ENCODE measurements at regions not wholly inside any gene's neighbourhood (a gene's known extent, or its start where the extent isn't known, plus 50 kb on each side); places are given as distances from the start of the nearest gene placed in this dataset.

DNA sequence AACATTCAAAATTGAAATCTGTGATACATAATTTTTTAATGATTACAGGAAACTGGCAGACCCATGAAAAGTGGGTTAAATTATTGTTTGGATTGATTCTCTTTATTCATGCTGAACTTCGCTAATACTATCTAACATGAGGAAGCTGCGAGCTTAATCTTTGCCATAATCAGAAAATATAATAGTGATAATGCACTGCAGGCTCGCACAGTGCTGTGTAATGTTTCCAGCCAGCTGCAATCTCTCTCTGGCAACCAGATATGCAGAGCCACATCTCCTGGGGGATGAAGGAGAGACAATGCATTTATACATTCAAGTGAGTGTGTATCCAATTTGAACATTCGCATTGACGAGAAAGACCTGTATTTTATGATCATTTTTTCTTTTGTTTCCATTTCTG, 669.7 kb upstream of the RGMB start:
- ATAC-seq = no peak
- TF ChIP-seq TCF4 (CRISPR knock-in tag; IDR thresholded peaks at IDR 0.05; ENCODE audit: borderline replicate concordance) (peak; percentile 86; the same call in 1 of the 2 replicates), PPARA (CRISPR knock-in tag; IDR thresholded peaks at IDR 0.05; ENCODE audit: borderline replicate concordance) (no peak)

DNA sequence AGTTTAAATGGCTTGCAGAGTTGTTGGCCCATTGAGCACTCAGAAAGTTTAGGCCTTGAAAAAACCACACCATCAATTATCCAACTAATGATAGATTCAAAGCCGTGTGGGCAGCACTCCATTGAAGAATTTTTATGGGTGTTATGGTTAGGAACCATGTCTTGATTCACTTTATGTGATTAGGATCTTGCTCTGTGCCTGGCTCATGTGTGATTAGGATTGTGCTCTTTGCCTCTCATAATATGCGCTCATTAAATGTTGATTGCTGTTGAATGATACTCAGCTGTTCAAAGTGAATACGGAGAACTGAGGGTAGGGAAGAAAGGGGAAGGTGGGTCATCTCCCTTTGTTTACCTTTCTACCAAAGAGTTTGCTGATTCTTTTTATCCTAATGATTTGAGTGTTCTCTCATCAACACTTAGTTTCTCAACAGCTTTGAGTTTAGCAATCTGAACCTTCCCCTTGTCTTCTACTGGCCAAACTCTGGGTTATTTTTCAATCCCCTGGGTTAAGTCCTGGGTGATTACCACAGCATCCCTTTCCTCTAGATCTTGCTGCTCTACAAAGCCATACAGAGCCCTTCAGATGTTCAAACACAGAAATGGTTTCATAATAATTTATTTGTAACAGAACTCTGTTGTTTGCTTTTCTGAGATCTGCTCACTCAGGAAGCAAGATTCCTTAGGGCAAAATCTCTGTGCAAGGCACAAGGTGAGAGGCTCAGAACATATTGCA, 668.8 kb upstream of the RGMB start:
- TF ChIP-seq ARNTL (CRISPR knock-in tag; IDR thresholded peaks at IDR 0.05; ENCODE audit: borderline replicate concordance, low read depth) (no peak), ZFP3 (CRISPR knock-in tag; IDR thresholded peaks at IDR 0.05) (no peak), TOX (CRISPR knock-in tag; IDR thresholded peaks at IDR 0.05; ENCODE audit: borderline replicate concordance) (no peak), TCF4 (CRISPR knock-in tag; IDR thresholded peaks at IDR 0.05; ENCODE audit: borderline replicate concordance) (no peak), ESRRG (CRISPR knock-in tag; IDR thresholded peaks at IDR 0.05) (no peak), ZFP30 (CRISPR knock-in tag; IDR thresholded peaks at IDR 0.05) (no peak), RARB (CRISPR knock-in tag; IDR thresholded peaks at IDR 0.05) (no peak)
- TF ChIP-seq, protein P1, sequence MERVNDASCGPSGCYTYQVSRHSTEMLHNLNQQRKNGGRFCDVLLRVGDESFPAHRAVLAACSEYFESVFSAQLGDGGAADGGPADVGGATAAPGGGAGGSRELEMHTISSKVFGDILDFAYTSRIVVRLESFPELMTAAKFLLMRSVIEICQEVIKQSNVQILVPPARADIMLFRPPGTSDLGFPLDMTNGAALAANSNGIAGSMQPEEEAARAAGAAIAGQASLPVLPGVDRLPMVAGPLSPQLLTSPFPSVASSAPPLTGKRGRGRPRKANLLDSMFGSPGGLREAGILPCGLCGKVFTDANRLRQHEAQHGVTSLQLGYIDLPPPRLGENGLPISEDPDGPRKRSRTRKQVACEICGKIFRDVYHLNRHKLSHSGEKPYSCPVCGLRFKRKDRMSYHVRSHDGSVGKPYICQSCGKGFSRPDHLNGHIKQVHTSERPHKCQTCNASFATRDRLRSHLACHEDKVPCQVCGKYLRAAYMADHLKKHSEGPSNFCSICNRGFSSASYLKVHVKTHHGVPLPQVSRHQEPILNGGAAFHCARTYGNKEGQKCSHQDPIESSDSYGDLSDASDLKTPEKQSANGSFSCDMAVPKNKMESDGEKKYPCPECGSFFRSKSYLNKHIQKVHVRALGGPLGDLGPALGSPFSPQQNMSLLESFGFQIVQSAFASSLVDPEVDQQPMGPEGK (CRISPR knock-in tag; IDR thresholded peaks at IDR 0.05; ENCODE audit: borderline replicate concordance) = no peak
- ATAC-seq = no peak

DNA sequence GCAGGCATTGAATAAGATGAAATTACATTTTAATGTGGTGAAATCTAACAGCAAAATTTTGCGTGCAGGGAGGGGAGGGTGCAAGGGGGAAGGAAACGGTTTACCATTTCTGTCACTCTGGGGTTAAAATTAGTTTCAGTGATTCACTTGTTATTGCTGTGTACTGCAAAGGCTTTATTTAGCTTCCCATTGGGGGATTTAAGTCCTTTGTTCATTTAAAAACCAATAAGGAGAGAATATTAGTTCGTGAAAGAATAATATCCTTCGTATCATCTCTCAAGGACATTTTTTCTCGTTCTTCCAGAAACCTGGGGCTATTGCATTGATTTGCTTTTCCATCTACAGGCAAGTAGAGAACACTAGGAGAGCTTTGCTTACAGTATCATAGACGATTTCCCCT, 667.8 kb upstream of the RGMB start:
- TF ChIP-seq, protein P1 (CRISPR knock-in tag; IDR thresholded peaks at IDR 0.05; ENCODE audit: borderline replicate concordance) = no peak
- TF ChIP-seq PPARA (CRISPR knock-in tag; IDR thresholded peaks at IDR 0.05; ENCODE audit: borderline replicate concordance) = no peak
- TF ChIP-seq ZNF8 (CRISPR knock-in tag; IDR thresholded peaks at IDR 0.05) = no peak
- no peak for ATAC-seq

DNA sequence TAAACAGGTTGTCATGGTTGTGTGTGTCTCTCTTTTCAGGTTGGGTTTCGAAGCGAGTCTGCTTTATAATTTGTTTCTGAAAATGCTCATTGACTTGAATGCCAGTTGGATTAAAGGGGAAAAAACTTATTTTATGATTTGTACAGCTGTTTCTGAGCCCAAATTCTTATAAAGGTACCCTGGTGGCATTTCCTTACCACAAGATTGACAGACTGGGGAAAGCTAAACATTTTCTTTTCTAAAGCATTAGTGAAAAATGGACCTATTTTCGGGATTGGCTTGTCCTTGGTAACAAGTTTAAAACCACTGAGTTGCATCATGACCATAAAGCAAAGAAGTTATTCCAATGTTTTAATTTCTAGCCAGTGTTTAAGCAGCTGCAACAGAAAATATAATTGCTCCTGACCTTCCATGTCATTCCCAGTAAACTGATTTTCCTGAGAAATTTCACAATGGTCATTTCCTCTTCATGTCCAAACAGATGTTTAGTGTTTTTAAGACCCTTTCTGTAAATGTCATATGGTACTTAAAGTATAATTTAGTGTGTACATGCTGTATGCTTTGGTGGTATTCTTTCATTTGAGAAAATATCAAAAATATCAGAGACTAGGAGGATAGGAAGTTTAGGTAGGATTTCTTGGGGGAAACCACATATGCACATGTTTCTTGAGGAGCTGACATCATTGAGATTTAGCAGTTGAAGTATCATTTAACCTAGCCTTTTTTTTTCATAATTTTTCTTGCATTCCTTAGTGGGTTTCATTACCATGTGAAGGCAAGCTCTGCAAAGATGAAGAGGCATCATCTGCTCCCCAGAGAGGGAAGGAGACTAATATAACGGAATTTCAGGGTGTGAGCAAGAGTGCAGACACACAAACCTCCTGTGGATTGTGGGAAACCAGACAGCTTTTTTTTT, 667.1 kb upstream of the RGMB start:
- ATAC-seq = no peak
- TF ChIP-seq ARNTL (CRISPR knock-in tag; IDR thresholded peaks at IDR 0.05; ENCODE audit: borderline replicate concordance, low read depth) = no peak
- TF ChIP-seq, protein P2, sequence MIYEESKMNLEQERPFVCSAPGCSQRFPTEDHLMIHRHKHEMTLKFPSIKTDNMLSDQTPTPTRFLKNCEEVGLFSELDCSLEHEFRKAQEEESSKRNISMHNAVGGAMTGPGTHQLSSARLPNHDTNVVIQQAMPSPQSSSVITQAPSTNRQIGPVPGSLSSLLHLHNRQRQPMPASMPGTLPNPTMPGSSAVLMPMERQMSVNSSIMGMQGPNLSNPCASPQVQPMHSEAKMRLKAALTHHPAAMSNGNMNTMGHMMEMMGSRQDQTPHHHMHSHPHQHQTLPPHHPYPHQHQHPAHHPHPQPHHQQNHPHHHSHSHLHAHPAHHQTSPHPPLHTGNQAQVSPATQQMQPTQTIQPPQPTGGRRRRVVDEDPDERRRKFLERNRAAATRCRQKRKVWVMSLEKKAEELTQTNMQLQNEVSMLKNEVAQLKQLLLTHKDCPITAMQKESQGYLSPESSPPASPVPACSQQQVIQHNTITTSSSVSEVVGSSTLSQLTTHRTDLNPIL (CRISPR knock-in tag; IDR thresholded peaks at IDR 0.05; ENCODE audit: low read depth) = no peak
- TF ChIP-seq ZNF565 (CRISPR knock-in tag; conservative IDR thresholded peaks at IDR 0.05; ENCODE audit: low read depth) = no peak
- no peak for TF ChIP-seq TCF4 (CRISPR knock-in tag; IDR thresholded peaks at IDR 0.05; ENCODE audit: borderline replicate concordance)
- no peak for TF ChIP-seq RARB (CRISPR knock-in tag; IDR thresholded peaks at IDR 0.05)
- TF ChIP-seq GLIS3 (CRISPR knock-in tag; IDR thresholded peaks at IDR 0.05) = no peak

DNA sequence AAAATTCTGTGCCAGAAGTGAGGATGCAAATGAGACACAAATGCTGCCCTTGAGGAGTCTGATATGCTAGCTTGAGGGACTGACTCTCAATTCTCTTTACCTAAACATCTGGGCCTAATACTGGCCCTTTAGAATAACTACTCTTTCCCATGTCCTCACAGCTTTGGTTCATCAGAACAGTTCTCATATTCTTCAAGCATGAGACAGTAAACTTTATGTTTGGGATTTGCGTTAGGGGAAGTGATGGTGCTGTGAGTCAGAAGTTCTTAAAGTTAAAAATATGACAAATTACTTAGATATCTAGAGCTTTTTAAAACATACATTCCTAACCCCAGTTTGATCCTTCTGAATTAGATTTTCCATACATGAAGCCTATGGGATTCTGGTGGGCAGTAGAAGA, 665.0 kb upstream of the RGMB start:
- TF ChIP-seq, protein P2 (CRISPR knock-in tag; IDR thresholded peaks at IDR 0.05; ENCODE audit: low read depth) = no peak
- TF ChIP-seq ZNF565 (CRISPR knock-in tag; conservative IDR thresholded peaks at IDR 0.05; ENCODE audit: low read depth) (no peak), ESRRG (CRISPR knock-in tag; IDR thresholded peaks at IDR 0.05) (no peak)
- TF ChIP-seq, protein P3, sequence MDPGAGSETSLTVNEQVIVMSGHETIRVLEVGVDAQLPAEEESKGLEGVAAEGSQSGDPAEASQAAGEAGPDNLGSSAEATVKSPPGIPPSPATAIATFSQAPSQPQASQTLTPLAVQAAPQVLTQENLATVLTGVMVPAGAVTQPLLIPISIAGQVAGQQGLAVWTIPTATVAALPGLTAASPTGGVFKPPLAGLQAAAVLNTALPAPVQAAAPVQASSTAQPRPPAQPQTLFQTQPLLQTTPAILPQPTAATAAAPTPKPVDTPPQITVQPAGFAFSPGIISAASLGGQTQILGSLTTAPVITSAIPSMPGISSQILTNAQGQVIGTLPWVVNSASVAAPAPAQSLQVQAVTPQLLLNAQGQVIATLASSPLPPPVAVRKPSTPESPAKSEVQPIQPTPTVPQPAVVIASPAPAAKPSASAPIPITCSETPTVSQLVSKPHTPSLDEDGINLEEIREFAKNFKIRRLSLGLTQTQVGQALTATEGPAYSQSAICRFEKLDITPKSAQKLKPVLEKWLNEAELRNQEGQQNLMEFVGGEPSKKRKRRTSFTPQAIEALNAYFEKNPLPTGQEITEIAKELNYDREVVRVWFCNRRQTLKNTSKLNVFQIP (CRISPR knock-in tag; IDR thresholded peaks at IDR 0.05; ENCODE audit: borderline replicate concordance, low read depth) = no peak
- TF ChIP-seq, protein P4, sequence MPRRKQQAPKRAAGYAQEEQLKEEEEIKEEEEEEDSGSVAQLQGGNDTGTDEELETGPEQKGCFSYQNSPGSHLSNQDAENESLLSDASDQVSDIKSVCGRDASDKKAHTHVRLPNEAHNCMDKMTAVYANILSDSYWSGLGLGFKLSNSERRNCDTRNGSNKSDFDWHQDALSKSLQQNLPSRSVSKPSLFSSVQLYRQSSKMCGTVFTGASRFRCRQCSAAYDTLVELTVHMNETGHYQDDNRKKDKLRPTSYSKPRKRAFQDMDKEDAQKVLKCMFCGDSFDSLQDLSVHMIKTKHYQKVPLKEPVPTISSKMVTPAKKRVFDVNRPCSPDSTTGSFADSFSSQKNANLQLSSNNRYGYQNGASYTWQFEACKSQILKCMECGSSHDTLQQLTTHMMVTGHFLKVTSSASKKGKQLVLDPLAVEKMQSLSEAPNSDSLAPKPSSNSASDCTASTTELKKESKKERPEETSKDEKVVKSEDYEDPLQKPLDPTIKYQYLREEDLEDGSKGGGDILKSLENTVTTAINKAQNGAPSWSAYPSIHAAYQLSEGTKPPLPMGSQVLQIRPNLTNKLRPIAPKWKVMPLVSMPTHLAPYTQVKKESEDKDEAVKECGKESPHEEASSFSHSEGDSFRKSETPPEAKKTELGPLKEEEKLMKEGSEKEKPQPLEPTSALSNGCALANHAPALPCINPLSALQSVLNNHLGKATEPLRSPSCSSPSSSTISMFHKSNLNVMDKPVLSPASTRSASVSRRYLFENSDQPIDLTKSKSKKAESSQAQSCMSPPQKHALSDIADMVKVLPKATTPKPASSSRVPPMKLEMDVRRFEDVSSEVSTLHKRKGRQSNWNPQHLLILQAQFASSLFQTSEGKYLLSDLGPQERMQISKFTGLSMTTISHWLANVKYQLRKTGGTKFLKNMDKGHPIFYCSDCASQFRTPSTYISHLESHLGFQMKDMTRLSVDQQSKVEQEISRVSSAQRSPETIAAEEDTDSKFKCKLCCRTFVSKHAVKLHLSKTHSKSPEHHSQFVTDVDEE (CRISPR knock-in tag; IDR thresholded peaks at IDR 0.05) = no peak
- TF ChIP-seq, protein P5, sequence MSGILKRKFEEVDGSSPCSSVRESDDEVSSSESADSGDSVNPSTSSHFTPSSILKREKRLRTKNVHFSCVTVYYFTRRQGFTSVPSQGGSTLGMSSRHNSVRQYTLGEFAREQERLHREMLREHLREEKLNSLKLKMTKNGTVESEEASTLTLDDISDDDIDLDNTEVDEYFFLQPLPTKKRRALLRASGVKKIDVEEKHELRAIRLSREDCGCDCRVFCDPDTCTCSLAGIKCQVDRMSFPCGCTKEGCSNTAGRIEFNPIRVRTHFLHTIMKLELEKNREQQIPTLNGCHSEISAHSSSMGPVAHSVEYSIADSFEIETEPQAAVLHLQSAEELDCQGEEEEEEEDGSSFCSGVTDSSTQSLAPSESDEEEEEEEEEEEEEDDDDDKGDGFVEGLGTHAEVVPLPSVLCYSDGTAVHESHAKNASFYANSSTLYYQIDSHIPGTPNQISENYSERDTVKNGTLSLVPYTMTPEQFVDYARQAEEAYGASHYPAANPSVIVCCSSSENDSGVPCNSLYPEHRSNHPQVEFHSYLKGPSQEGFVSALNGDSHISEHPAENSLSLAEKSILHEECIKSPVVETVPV (CRISPR knock-in tag; IDR thresholded peaks at IDR 0.05) = no peak
- peak; percentile 46 for ATAC-seq
